DND-41 (cell line): ENCODE measurements at regions not wholly inside any gene's neighbourhood (a gene's known extent, or its start where the extent isn't known, plus 50 kb on each side); places are given as distances from the start of the nearest gene placed in this dataset.

Experiments used
- ATAC-seq: fragments of 200-7000 bp; cut with Tn5 transposase; 3 replicates; pipeline ENCODE4 v1.9.1; 2021; ENCODE audit warnings: low read depth; ENCODE audit not compliant: insufficient read depth
- DNase-seq: peaks from one replicate; pipeline ENCODE4 v3.0.0-alpha.2; 2020
- H2AFZ ChIP-seq: 2 replicates; pipeline ENCODE4 v1.6.0; 2012; ENCODE audit warnings: low read depth, low read length
- H3K27ac ChIP-seq: 2 replicates; pipeline ENCODE4 v1.5.1; 2012; ENCODE audit warnings: low read length, inconsistent platforms
- H3K27me3 ChIP-seq: fragments of 200-600 bp; sonication (generic); 2 replicates; pipeline ENCODE4 v1.6.0; 2012; ENCODE audit warnings: low read length, mild to moderate bottlenecking, inconsistent platforms; ENCODE audit not compliant: insufficient read depth, poor library complexity
- H3K36me3 ChIP-seq: 2 replicates; pipeline ENCODE4 v1.5.1; 2012; ENCODE audit warnings: low read length, inconsistent platforms; ENCODE audit not compliant: insufficient read depth
- H3K4me1 ChIP-seq: 2 replicates; pipeline ENCODE4 v1.5.1; 2012; ENCODE audit warnings: mild to moderate bottlenecking, low read length; ENCODE audit not compliant: insufficient read depth
- H3K4me2 ChIP-seq: 2 replicates; pipeline ENCODE4 v1.6.0; 2012; ENCODE audit warnings: mild to moderate bottlenecking, moderate library complexity, low read length, inconsistent platforms; ENCODE audit not compliant: insufficient read depth
- H3K4me3 ChIP-seq, 2 experiments: fragments of 200-600 bp in 1 of 2; shearing (Covaris generic) in 1 of 2; 2 replicates each; pipeline ENCODE4 v1.5.1; 2012 to 2016; ENCODE audit warnings: inconsistent platforms in 2 of 2, low read length in 2 of 2, mild to moderate bottlenecking in 2 of 2, low read depth in 1 of 2, moderate library complexity in 1 of 2
- H3K79me2 ChIP-seq: 2 replicates; pipeline ENCODE4 v1.6.0; 2012; ENCODE audit warnings: low read length, inconsistent platforms; ENCODE audit not compliant: insufficient read depth
- H3K9ac ChIP-seq: 2 replicates; pipeline ENCODE4 v1.6.0; 2012; ENCODE audit warnings: low read depth, mild to moderate bottlenecking, inconsistent platforms, low read length, moderate library complexity
- H3K9me3 ChIP-seq: 2 replicates; pipeline ENCODE4 v1.5.1; 2012; ENCODE audit warnings: low read length, moderate library complexity, mild to moderate bottlenecking, inconsistent platforms; ENCODE audit not compliant: insufficient read depth, severe bottlenecking
- H4K20me1 ChIP-seq: 2 replicates; pipeline ENCODE4 v1.6.0; 2012; ENCODE audit warnings: low read length; ENCODE audit not compliant: insufficient read depth
- CTCF ChIP-seq: IDR thresholded peaks from 2 replicates; pipeline ENCODE4 v1.5.1; 2012; ENCODE audit warnings: borderline replicate concordance, low read length, moderate library complexity, mild to moderate bottlenecking; ENCODE audit not compliant: poor library complexity, severe bottlenecking; ENCODE audit errors: extremely low read depth
- EZH2 ChIP-seq: IDR thresholded peaks from 3 replicates; pipeline ENCODE4 v1.6.1; 2012; ENCODE audit warnings: borderline replicate concordance, low read depth, mild to moderate bottlenecking, moderate library complexity, low read length, inconsistent platforms; ENCODE audit not compliant: severe bottlenecking

DNA sequence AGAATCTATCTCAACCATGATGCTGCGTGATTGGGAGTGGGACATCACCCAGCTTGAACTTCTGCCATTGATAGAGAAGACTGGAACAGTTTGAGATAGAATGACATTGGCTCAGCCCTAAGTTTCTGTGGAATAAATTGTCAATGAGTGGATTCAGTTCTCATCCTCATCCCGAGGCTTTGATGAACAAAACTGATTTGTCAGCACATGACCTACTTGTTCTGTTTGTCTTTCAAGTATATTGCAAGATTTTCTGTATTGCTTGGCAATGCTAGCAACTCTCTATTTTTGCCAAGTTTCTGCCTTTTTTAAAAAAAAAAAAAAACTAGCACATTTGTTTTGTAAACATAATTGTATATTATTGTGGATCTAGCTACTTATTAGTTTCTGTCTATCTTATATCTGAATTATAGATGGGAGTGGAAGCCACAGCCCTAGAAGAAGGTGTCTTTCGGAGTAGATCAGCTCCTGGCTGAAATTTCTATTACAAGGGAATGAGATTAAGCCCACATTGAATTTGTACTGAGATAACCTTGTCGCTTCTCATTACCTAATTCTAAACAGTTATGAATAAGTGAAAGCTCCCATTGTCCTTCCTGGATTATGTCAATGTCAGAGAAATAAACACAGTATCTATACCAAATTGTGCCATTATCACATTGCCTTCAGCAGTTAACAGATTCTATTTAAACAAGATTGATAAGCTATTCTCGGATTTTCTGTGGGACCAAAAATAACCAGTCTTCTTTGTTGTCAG is 166.1 kb downstream of the TNFSF13B start:
- H3K4me3 ChIP-seq = no peak overlapping the region
- H3K27ac ChIP-seq = no peak overlapping the region
- H3K9me3 ChIP-seq = no peaks in the 10 kb centered on the region
- no peaks in the 10 kb centered on the region for H4K20me1 ChIP-seq
- H3K4me2 ChIP-seq = no peak overlapping the region
- ATAC-seq = no peak
- no peak overlapping the region for H3K9ac ChIP-seq
- no peaks in the 10 kb centered on the region for H3K36me3 ChIP-seq
- DNase-seq = no peak
- no peaks in the 10 kb centered on the region for H3K79me2 ChIP-seq
- TF ChIP-seq CTCF = no peak
- TF ChIP-seq EZH2 = no peak
- no peaks in the 10 kb centered on the region for H3K27me3 ChIP-seq
- no peak overlapping the region for H2AFZ ChIP-seq
- H3K4me1 ChIP-seq = no peaks in the 10 kb centered on the region

DNA sequence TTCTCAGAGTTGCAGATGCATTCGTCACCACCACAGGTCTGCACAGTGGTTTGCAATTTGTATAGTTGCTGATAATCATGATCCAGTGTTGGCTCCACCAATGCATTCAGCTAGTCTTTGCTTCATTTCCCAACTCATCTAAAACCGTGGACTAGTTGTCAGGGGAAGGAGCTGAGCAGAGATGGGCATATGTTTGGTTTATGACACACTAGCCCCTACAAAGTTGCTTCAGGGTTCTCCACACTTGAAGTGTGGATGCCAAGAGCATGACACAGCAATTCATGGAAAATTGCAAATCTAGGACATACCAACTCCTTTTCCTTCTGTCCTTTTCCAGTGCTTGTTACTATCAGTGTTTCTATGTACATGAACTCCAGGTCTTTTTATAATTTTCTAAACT is 168.0 kb downstream of the TNFSF13B start:
- TF ChIP-seq EZH2 (no peak), CTCF (no peak)
- no peak for ATAC-seq
- Histone ChIP-seq H4K20me1 (no peaks in the 10 kb centered on the region), H3K4me3 (no peak overlapping the region), H2AFZ (no peak overlapping the region), H3K79me2 (no peaks in the 10 kb centered on the region), H3K4me1 (no peaks in the 10 kb centered on the region), H3K27me3 (peaks cover 8% of the 10 kb centered on the region), H3K9me3 (no peaks in the 10 kb centered on the region), H3K27ac (no peak overlapping the region), H3K36me3 (no peaks in the 10 kb centered on the region), H3K9ac (no peak overlapping the region), H3K4me2 (no peak overlapping the region)
- no peak for DNase-seq

- H3K9me3 ChIP-seq = no peaks in the 10 kb centered on the region
- H3K27me3 ChIP-seq = peaks cover 8% of the 10 kb centered on the region
- no peaks in the 10 kb centered on the region for H4K20me1 ChIP-seq
- no peak overlapping the region for H2AFZ ChIP-seq
- no peak for ATAC-seq
- no peak overlapping the region for H3K4me2 ChIP-seq
- no peak for TF ChIP-seq CTCF
- TF ChIP-seq EZH2 = no peak
- DNase-seq = no peak
- H3K36me3 ChIP-seq = no peaks in the 10 kb centered on the region
- H3K27ac ChIP-seq = no peak overlapping the region
- no peaks in the 10 kb centered on the region for H3K4me1 ChIP-seq
- H3K4me3 ChIP-seq = no peak overlapping the region
- H3K9ac ChIP-seq = no peak overlapping the region
- no peaks in the 10 kb centered on the region for H3K79me2 ChIP-seq
Measured at GRCh38 chr13:108439556-108439955, 170.0 kb downstream of the TNFSF13B start.

GRCh38 chr13:108444448-108444847 is 174.9 kb downstream of the TNFSF13B start:
- no peaks in the 10 kb centered on the region for H3K79me2 ChIP-seq

More at GRCh38 chr13:108444448-108444847, 174.9 kb downstream of the TNFSF13B start:
- Histone ChIP-seq H3K4me3 (no peak overlapping the region), H2AFZ (no peak overlapping the region), H3K36me3 (no peaks in the 10 kb centered on the region), H3K9me3 (no peaks in the 10 kb centered on the region), H4K20me1 (no peaks in the 10 kb centered on the region), H3K4me2 (no peak overlapping the region), H3K4me1 (no peaks in the 10 kb centered on the region), H3K27ac (no peak overlapping the region), H3K9ac (no peak overlapping the region), H3K27me3 (peaks cover 8% of the 10 kb centered on the region)
- no peak for ATAC-seq
- TF ChIP-seq CTCF (no peak), EZH2 (no peak)
- no peak for DNase-seq
